ENCODE measurements at regions not wholly inside any gene's neighbourhood (a gene's known extent, or its start where the extent isn't known, plus 50 kb on each side); places are given as distances from the start of the nearest gene placed in this dataset.

GRCh38 chr3:168659015-168659414, 563.3 kb upstream of the GOLIM4 start:
- no peaks in the 10 kb centered on the region for H3K9me2 ChIP-seq (ENCODE audit: low read depth, low read length)
- H3K9me3 ChIP-seq (ENCODE audit: low read length) = no peaks in the 10 kb centered on the region
- H3K4me2 ChIP-seq (ENCODE audit: low read length) = no peak overlapping the region
- H3K9ac ChIP-seq (ENCODE audit: low read length) = no peak overlapping the region
- H3K4me1 ChIP-seq (ENCODE audit: insufficient read depth, low read length, severe bottlenecking) = no peaks in the 10 kb centered on the region
- no peaks in the 10 kb centered on the region for H3K36me3 ChIP-seq (ENCODE audit: insufficient read depth, low read length)
- no peaks in the 10 kb centered on the region for H3F3A ChIP-seq (ENCODE audit: insufficient read depth, low read length)
- H3K79me2 ChIP-seq (ENCODE audit: insufficient read depth, low read length) = no peaks in the 10 kb centered on the region
- no peaks in the 10 kb centered on the region for H4K20me1 ChIP-seq (ENCODE audit: insufficient read depth, low read length)
- H2AFZ ChIP-seq (ENCODE audit: low read length) = no peak overlapping the region
- no peak overlapping the region for H3K27ac ChIP-seq (ENCODE audit: low read depth, low read length, poor library complexity, severe bottlenecking)
- H3K27me3 ChIP-seq (ENCODE audit: insufficient read depth, low read length) = no peaks in the 10 kb centered on the region
- no peak overlapping the region for H3K4me3 ChIP-seq (ENCODE audit: low read depth, low read length, poor library complexity, severe bottlenecking)
- TF ChIP-seq CTCF (IDR thresholded peaks at IDR 0.05; ENCODE audit: low read length) (no peak), EZH2 (IDR thresholded peaks at IDR 0.05; ENCODE audit: borderline replicate concordance, low read length) (no peak)

DNA sequence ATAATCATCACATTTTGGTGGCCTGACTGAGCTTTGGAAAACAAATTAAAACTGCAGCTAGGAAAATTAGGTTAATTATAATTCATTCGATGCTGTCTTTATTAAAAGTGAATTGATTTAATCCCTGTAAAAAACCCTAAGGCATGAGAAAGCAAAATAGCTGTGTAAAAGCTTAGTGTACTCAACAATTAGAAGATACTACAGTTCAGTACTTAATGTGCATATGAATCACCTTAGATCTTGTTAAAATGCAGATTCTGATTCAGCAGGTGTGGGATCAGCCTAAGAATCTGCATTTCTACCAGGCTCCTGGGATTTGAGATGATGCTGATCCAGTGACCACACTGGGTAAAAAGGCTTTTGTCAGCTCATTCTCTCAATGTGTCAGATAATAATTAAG, 559.9 kb upstream of the GOLIM4 start:
- no peak overlapping the region for H2AFZ ChIP-seq (ENCODE audit: low read length)
- H3K27ac ChIP-seq (ENCODE audit: low read depth, low read length, poor library complexity, severe bottlenecking) = no peak overlapping the region
- TF ChIP-seq CTCF (IDR thresholded peaks at IDR 0.05; ENCODE audit: low read length) (no peak), EZH2 (IDR thresholded peaks at IDR 0.05; ENCODE audit: borderline replicate concordance, low read length) (no peak)
- no peaks in the 10 kb centered on the region for H3K9me3 ChIP-seq (ENCODE audit: low read length)
- H4K20me1 ChIP-seq (ENCODE audit: insufficient read depth, low read length) = no peaks in the 10 kb centered on the region
- no peak overlapping the region for H3K4me3 ChIP-seq (ENCODE audit: low read depth, low read length, poor library complexity, severe bottlenecking)
- no peaks in the 10 kb centered on the region for H3K79me2 ChIP-seq (ENCODE audit: insufficient read depth, low read length)
- H3K9me2 ChIP-seq (ENCODE audit: low read depth, low read length) = no peaks in the 10 kb centered on the region
- no peak overlapping the region for H3K9ac ChIP-seq (ENCODE audit: low read length)
- H3F3A ChIP-seq (ENCODE audit: insufficient read depth, low read length) = no peaks in the 10 kb centered on the region
- no peaks in the 10 kb centered on the region for H3K36me3 ChIP-seq (ENCODE audit: insufficient read depth, low read length)
- no peaks in the 10 kb centered on the region for H3K27me3 ChIP-seq (ENCODE audit: insufficient read depth, low read length)
- H3K4me2 ChIP-seq (ENCODE audit: low read length) = no peak overlapping the region
- no peaks in the 10 kb centered on the region for H3K4me1 ChIP-seq (ENCODE audit: insufficient read depth, low read length, severe bottlenecking)

DNA sequence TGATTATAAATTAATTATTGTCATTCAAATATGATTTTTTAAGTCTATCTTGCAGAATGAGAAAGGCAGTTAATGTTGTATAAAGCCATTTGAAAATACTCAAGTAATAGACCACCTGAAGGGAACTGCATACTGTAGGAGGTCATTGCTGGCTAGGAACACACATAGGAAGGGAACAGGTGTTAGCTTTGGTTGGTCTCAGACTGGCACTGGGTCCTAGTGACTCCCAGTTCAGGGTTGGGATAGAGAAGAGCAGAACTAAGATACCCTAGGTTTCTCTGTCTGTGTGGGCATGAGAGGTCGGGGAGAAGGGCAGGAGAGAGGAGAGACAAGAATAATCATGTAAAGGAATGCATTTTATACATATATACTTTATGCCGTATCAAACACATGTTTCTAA, 559.0 kb upstream of the GOLIM4 start:
- Histone ChIP-seq H3K4me3 (ENCODE audit: low read depth, low read length, poor library complexity, severe bottlenecking) (no peak overlapping the region), H3K27me3 (ENCODE audit: insufficient read depth, low read length) (no peaks in the 10 kb centered on the region), H2AFZ (ENCODE audit: low read length) (no peak overlapping the region), H3K36me3 (ENCODE audit: insufficient read depth, low read length) (no peaks in the 10 kb centered on the region), H3K79me2 (ENCODE audit: insufficient read depth, low read length) (no peaks in the 10 kb centered on the region), H3K27ac (ENCODE audit: low read depth, low read length, poor library complexity, severe bottlenecking) (no peak overlapping the region), H3K9me2 (ENCODE audit: low read depth, low read length) (no peaks in the 10 kb centered on the region), H3K9me3 (ENCODE audit: low read length) (no peaks in the 10 kb centered on the region), H3K9ac (ENCODE audit: low read length) (no peak overlapping the region), H3K4me1 (ENCODE audit: insufficient read depth, low read length, severe bottlenecking) (no peaks in the 10 kb centered on the region), H3K4me2 (ENCODE audit: low read length) (no peak overlapping the region), H3F3A (ENCODE audit: insufficient read depth, low read length) (no peaks in the 10 kb centered on the region), H4K20me1 (ENCODE audit: insufficient read depth, low read length) (no peaks in the 10 kb centered on the region)
- TF ChIP-seq CTCF (IDR thresholded peaks at IDR 0.05; ENCODE audit: low read length) (no peak), EZH2 (IDR thresholded peaks at IDR 0.05; ENCODE audit: borderline replicate concordance, low read length) (no peak)
